ENCODE measurements at regions not wholly inside any gene's neighbourhood (a gene's known extent, or its start where the extent isn't known, plus 50 kb on each side); places are given as distances from the start of the nearest gene placed in this dataset.

DNA sequence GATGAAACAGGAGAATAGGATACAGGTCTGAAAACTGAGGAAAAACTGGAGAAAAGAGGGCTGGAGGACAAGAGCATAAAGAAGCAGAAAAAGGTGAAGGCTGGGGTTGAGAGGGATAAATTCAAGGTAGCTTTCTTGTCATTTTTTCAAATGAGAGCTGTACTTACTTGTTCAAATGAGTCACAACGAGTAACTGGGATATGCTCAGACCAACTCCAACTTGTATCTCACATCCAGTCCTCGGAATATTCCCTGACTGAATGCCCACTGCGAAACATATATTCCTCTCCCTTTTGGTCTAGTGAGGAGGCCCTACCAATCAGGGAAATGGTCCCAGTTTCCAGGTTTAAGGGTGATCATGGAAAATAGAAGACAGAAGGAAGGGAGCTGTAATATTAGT, 343.4 kb downstream of the HHIPL2 start (continued):
- TF ChIP-seq, protein P1, sequence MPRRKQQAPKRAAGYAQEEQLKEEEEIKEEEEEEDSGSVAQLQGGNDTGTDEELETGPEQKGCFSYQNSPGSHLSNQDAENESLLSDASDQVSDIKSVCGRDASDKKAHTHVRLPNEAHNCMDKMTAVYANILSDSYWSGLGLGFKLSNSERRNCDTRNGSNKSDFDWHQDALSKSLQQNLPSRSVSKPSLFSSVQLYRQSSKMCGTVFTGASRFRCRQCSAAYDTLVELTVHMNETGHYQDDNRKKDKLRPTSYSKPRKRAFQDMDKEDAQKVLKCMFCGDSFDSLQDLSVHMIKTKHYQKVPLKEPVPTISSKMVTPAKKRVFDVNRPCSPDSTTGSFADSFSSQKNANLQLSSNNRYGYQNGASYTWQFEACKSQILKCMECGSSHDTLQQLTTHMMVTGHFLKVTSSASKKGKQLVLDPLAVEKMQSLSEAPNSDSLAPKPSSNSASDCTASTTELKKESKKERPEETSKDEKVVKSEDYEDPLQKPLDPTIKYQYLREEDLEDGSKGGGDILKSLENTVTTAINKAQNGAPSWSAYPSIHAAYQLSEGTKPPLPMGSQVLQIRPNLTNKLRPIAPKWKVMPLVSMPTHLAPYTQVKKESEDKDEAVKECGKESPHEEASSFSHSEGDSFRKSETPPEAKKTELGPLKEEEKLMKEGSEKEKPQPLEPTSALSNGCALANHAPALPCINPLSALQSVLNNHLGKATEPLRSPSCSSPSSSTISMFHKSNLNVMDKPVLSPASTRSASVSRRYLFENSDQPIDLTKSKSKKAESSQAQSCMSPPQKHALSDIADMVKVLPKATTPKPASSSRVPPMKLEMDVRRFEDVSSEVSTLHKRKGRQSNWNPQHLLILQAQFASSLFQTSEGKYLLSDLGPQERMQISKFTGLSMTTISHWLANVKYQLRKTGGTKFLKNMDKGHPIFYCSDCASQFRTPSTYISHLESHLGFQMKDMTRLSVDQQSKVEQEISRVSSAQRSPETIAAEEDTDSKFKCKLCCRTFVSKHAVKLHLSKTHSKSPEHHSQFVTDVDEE (CRISPR knock-in tag; IDR thresholded peaks at IDR 0.05) = no peak
- TF ChIP-seq BACH2 (CRISPR knock-in tag; IDR thresholded peaks at IDR 0.05; ENCODE audit: borderline replicate concordance) (no peak), RARB (CRISPR knock-in tag; IDR thresholded peaks at IDR 0.05) (no peak)

DNA sequence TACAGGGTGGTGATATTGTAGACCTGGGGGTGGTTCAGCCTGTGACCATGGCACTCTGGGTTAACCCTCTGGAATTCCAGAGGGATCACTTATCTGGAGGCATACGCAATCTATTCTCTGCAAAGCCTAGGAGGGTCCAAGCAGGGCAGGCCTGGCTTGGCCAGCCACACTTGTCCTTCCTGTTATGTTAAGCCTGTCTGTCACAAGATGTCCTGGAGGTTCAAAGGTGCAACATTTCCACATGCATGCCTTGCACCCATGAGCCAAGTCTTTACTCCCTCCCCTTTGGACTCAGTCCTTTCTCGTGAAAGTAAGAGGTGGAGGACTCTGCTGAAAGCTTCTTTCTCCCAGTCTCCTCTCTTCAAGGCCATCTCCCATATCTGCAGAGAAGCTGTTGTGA, 345.1 kb downstream of the HHIPL2 start:
- ATAC-seq = no peak

DNA sequence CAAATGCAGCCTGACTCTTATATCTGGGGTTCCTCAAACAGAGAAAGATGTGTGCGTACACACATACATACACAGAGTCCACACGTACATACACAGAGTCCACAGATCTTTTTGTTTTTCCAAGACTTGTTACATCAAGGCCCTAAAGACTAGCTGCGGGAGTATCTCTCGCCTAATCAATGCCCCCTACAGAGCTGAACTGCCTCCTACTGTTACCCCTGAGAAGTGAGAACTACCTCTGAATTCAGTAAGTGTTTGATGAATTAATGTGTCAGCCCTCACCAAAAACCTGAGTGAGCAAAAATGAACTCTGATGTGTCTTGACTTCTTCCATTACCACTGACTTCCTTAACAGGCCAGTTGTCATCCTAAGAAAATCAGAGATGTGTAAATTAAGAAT, 351.2 kb downstream of the HHIPL2 start:
- TF ChIP-seq ZNF565 (CRISPR knock-in tag; conservative IDR thresholded peaks at IDR 0.05; ENCODE audit: low read depth) (no peak), ARNTL (CRISPR knock-in tag; IDR thresholded peaks at IDR 0.05; ENCODE audit: borderline replicate concordance, low read depth) (no peak)
- ATAC-seq = no peak

More for the DNA sequence above, 345.1 kb downstream of the HHIPL2 start:
- no peak for TF ChIP-seq ESRRG (CRISPR knock-in tag; IDR thresholded peaks at IDR 0.05)
- TF ChIP-seq CSDC2 (CRISPR knock-in tag; IDR thresholded peaks at IDR 0.05) = no peak
- TF ChIP-seq, protein P2, sequence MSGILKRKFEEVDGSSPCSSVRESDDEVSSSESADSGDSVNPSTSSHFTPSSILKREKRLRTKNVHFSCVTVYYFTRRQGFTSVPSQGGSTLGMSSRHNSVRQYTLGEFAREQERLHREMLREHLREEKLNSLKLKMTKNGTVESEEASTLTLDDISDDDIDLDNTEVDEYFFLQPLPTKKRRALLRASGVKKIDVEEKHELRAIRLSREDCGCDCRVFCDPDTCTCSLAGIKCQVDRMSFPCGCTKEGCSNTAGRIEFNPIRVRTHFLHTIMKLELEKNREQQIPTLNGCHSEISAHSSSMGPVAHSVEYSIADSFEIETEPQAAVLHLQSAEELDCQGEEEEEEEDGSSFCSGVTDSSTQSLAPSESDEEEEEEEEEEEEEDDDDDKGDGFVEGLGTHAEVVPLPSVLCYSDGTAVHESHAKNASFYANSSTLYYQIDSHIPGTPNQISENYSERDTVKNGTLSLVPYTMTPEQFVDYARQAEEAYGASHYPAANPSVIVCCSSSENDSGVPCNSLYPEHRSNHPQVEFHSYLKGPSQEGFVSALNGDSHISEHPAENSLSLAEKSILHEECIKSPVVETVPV (CRISPR knock-in tag; IDR thresholded peaks at IDR 0.05) = no peak
- TF ChIP-seq TOX (CRISPR knock-in tag; IDR thresholded peaks at IDR 0.05; ENCODE audit: borderline replicate concordance) = no peak
- TF ChIP-seq ZNF70 (CRISPR knock-in tag; IDR thresholded peaks at IDR 0.05) = no peak
- TF ChIP-seq ISL1 (CRISPR knock-in tag; IDR thresholded peaks at IDR 0.05) = no peak

DNA sequence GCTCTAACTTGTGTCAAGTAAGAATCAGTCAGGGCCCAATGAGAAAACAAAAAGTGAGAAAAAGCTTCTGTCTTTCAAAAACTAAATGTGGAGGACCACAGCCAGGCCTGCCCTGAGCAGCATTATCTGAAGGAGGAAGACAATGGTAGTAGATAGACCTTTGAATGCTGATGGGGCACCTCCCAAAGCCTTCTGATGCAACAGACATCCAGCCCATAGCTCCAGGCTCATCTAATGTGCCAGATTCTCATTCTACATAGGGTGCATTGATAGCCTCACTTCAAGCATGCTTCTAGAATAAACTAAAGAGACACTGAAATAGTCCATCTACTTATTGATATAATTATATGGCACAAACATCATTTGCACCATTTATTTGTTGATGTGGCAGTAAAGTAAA, 351.6 kb downstream of the HHIPL2 start:
- ATAC-seq = no peak
- TF ChIP-seq, protein P1 (CRISPR knock-in tag; IDR thresholded peaks at IDR 0.05) = no peak
- TF ChIP-seq ISL1 (CRISPR knock-in tag; IDR thresholded peaks at IDR 0.05) (no peak), RARB (CRISPR knock-in tag; IDR thresholded peaks at IDR 0.05) (no peak), PPARA (CRISPR knock-in tag; IDR thresholded peaks at IDR 0.05; ENCODE audit: borderline replicate concordance) (no peak), SNAI2 (CRISPR knock-in tag; IDR thresholded peaks at IDR 0.05) (no peak), OSR1 (CRISPR knock-in tag; IDR thresholded peaks at IDR 0.05) (no peak), ARNTL (CRISPR knock-in tag; IDR thresholded peaks at IDR 0.05; ENCODE audit: borderline replicate concordance, low read depth) (no peak), ZC3H10 (CRISPR knock-in tag; IDR thresholded peaks at IDR 0.05) (no peak), GLIS3 (CRISPR knock-in tag; IDR thresholded peaks at IDR 0.05) (no peak), ESRRG (CRISPR knock-in tag; IDR thresholded peaks at IDR 0.05) (no peak), ZFP30 (CRISPR knock-in tag; IDR thresholded peaks at IDR 0.05) (no peak), ZFP3 (CRISPR knock-in tag; IDR thresholded peaks at IDR 0.05) (no peak), TCF4 (CRISPR knock-in tag; IDR thresholded peaks at IDR 0.05; ENCODE audit: borderline replicate concordance) (no peak), ZNF8 (CRISPR knock-in tag; IDR thresholded peaks at IDR 0.05) (no peak), ZNF565 (CRISPR knock-in tag; conservative IDR thresholded peaks at IDR 0.05; ENCODE audit: low read depth) (no peak)
- TF ChIP-seq, protein P3, sequence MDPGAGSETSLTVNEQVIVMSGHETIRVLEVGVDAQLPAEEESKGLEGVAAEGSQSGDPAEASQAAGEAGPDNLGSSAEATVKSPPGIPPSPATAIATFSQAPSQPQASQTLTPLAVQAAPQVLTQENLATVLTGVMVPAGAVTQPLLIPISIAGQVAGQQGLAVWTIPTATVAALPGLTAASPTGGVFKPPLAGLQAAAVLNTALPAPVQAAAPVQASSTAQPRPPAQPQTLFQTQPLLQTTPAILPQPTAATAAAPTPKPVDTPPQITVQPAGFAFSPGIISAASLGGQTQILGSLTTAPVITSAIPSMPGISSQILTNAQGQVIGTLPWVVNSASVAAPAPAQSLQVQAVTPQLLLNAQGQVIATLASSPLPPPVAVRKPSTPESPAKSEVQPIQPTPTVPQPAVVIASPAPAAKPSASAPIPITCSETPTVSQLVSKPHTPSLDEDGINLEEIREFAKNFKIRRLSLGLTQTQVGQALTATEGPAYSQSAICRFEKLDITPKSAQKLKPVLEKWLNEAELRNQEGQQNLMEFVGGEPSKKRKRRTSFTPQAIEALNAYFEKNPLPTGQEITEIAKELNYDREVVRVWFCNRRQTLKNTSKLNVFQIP (CRISPR knock-in tag; IDR thresholded peaks at IDR 0.05; ENCODE audit: borderline replicate concordance, low read depth) = no peak
- TF ChIP-seq, protein P2 (CRISPR knock-in tag; IDR thresholded peaks at IDR 0.05) = no peak
- TF ChIP-seq, protein P4, sequence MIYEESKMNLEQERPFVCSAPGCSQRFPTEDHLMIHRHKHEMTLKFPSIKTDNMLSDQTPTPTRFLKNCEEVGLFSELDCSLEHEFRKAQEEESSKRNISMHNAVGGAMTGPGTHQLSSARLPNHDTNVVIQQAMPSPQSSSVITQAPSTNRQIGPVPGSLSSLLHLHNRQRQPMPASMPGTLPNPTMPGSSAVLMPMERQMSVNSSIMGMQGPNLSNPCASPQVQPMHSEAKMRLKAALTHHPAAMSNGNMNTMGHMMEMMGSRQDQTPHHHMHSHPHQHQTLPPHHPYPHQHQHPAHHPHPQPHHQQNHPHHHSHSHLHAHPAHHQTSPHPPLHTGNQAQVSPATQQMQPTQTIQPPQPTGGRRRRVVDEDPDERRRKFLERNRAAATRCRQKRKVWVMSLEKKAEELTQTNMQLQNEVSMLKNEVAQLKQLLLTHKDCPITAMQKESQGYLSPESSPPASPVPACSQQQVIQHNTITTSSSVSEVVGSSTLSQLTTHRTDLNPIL (CRISPR knock-in tag; IDR thresholded peaks at IDR 0.05; ENCODE audit: low read depth) = no peak

All from SK-N-SH treated with all-trans-retinoic acid at 6 μM for 48 hours (cell line).